GM21423 (cell line): ENCODE measurements at regions not wholly inside any gene's neighbourhood (a gene's known extent, or its start where the extent isn't known, plus 50 kb on each side); places are given as distances from the start of the nearest gene placed in this dataset.

Experiments
- ATAC-seq: cut with Tn5 transposase; IDR thresholded peaks from one replicate; pipeline ENCODE4 v1.9.1; 2021; ENCODE audit warnings: mild to moderate bottlenecking, moderate library complexity; ENCODE audit not compliant: unreplicated experiment

DNA sequence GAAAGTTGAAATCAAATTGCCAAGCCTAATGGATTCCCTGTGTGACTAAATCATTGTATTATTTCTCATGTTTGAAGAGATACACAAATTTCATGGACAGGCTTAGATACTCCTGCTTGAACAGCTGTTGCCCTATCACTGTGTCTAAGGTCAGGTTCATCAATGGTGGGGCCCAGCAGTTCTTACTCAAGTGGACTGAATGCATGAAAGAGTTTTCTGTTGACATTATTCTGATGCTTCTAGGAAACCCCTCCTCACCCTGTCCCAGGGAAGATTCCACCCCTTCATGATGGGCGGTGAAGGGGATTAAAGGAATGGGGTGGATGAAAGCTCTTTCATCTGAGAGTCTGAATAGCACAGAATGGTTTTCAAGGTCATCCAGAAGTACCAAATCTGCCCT, 148.8 kb downstream of the INO80D start:
- no peak for ATAC-seq

- ATAC-seq, result no peak
These were observed 149.5 kb downstream of the INO80D start for GRCh38 chr2:205936446-205936845.

DNA sequence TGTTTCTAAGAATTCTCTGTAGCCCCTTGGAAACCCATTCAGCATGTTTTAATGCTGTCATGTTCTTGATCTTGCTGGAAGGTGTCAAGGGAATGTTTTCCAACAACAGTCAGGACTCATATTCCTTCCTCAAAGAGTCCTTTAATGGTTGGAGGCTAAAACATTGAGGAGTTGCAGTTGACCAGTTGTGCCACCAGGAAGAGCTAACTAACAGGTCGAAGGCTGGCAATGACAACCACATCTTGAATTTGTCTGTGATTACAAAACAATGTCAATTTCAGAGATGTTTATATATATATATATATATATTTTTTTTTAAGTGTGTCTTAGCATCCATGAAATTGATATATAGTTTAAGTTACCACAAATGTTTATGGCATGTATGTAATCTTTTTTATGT, 151.5 kb downstream of the INO80D start:
- no peak for ATAC-seq

DNA sequence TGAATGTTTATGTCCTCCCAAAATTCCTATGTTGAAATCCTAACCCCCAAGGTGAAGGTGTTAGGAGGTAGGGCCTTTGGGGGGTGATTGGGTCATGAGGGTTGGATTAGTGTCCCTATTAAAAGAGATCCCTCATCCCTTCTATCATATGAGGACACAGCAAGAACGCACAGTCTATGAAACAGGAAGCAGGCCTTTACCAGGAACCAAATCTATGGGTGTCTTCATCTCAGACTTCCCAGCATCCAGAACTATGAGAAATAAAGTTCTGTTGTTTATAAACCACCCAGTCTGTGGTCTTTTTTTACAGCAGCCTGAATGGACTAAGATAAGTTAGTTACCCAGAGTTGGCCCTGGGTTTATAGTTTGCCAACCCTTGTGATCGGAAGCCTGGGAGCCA, 153.1 kb downstream of the INO80D start:
- no peak for ATAC-seq

GRCh38 chr2:205931388-205931787, 154.6 kb downstream of the INO80D start:
- ATAC-seq, result no peak

DNA sequence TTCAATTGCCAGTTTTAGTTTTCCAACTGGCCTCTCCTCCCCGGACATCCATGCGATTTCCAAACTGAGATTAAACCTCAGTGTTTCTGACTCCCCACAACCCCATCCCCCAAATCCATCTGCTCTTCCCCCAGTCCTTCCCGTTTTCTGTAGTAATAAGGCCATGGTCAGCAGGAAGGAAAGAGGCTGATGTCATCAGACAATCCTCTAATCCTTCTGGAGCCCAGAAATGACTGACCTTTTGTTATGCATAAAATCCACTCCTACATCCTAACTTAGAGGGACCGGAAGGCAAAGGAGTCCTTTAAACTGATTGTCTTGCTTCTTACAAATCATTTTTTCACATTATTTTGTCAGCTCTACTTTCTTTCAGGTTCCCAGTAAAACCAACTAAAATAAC, 155.8 kb downstream of the INO80D start:
- no peak for ATAC-seq

- no peak for ATAC-seq
These were observed 156.6 kb downstream of the INO80D start for GRCh38 chr2:205929246-205929942.

- peak; percentile 94 for ATAC-seq
These were observed 160.3 kb downstream of the INO80D start for GRCh38 chr2:205925373-205926337.

- no peak for ATAC-seq
These were observed 161.3 kb downstream of the INO80D start for GRCh38 chr2:205924676-205925075.

DNA sequence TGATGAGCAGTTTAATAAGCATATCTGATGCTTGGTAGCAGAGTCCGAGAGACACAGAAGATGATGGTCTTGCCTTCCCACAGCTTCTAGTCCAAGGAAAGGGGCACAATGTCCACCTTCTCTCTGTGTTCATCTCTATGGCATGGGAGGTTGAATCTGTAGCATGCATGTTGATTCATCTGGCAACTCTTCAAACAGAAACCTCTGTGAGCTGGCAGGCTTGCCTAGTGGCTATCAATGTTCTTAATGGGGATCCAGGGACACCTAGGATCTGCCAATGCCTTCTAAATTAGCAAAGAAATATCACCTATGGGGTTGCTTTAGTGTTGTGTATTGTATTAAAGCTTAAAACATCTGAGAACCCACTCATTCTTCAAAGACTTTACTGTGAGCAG, 170.8 kb downstream of the INO80D start:
- no peak for ATAC-seq

DNA sequence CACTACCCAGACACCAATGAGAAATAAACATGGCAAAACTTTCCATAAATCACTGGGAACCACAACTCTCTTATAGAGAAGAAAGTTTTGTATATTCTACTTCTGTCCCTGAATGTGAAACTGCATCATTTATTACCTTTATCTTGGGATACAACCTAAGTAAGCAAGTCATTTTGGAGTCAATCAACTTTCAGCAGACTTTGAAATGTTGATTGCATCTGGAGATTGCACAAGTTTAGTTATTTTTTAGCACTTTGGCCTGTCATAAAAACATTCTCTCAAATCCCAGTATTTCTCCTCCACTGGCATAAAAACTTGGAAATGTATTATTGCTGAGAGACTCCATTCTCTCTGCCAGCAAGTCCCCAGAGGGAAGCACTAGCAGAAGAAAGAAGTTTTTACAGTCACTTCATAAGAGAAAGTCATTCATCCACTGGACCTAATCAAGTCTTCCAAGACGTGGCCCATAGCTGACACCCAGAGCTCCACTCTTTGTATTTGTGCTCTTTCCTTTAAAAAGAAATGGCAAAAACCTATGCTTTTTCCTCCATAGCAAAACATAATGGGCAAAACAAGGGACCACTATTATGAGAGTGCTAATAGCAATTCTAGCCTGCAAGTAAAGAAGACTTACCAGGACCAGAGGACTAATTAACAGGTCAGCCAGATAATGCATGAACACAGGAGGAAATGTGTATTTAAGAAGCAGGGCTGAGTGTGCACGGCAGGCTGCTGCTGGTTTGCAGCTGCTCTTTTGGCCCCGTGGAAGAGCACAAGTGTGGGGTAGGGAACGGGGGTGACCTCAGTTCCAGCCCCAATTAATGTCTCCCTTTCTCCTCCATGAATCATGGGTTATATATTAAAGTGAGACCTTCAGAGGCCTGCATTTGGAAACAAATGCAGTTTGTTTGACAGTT, 171.5 kb downstream of the INO80D start:
- ATAC-seq, result no peak

- ATAC-seq, result no peak
These were observed 172.3 kb downstream of the INO80D start for GRCh38 chr2:205913668-205914067.

GRCh38 chr2:205911306-205911705, 174.7 kb downstream of the INO80D start:
- ATAC-seq, result no peak

GRCh38 chr2:205909184-205909572, 176.8 kb downstream of the INO80D start:
- no peak for ATAC-seq

- ATAC-seq, result no peak
These were observed 177.5 kb downstream of the INO80D start for GRCh38 chr2:205908212-205909183.

DNA sequence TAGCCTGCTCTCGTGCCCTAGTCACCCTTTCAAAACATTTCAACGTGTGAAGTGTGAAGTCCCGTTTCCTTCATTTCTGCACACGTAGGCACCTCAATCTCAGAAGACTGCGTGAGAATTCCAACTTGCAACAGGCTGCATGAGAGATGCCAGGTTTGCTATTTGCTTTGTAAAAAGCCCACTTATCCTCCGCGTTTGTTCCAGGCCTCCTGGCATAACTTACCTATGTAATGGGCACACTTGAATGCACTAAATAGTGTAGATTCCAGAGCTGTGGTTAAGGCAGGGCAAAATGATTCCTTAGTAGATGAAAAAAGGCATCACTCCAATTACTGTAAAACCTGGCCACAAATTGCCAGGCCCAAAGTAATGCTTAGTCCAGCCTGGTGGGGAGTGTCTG, 179.6 kb downstream of the INO80D start:
- ATAC-seq, result no peak

DNA sequence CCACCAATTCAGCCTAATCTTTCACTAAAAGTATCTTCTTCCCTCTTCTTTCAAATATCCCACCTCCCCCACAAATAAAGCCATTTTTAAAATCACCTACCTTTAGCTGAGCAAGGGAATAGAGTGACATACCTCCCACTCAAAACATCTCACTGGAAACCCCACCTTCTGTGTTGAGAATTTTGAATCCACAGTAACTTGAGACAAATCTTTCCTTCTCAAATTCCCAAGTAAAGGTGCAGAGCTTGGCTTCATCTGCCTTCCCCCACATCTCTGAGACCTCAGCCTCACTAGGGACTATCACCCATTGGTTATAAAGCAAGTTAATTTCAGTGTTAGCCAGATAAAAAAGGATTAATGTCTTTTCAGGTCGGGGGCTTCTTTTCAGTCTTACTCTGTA, 180.4 kb downstream of the INO80D start:
- ATAC-seq, result no peak

DNA sequence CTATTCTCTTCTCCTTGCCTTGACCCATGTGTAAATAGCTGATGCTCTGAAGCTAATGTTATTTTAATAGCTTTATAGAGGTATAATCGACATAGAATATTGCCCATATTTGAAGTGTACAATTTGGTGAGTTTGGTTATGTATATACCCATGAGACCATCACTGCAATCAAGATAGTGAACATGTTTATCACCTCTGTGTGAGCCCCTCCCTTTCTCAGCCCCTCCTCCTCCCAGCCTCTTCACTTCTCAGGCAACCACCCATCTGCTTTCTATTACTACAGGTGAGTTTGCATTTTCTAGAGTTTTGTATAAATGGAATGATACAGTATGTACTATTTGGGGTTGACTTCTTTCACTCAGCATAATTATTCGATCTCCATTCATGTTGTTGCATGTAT, 181.1 kb downstream of the INO80D start:
- ATAC-seq, result no peak

DNA sequence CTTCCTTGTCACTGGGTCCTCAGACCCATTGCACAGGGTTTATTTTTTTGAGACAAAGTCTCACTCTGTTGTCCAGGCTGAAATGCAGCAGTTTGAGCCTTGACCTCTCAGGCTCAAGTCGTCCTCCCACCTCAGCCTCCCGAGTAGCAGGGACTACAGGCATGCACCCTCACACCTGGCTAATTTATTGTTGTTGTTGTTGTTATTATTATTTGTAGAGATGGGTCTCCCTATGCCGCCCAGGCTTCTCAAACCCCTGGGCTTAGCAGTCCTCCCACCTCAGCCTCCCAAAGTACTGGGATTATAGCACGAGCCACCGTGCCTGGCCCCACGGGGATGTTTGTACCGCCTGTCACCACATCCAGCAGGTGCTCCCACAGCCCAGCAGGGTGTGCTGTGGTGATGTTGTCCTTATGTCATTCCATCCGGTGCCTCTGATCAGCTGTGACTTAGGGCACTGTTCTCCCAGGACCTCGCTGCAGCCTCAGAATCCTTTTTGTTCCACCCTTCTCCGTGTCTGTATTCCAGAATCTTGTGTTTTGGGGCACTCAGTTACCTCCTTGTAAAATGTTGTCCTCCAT, 182.3 kb downstream of the INO80D start:
- peak; percentile 87 for ATAC-seq

DNA sequence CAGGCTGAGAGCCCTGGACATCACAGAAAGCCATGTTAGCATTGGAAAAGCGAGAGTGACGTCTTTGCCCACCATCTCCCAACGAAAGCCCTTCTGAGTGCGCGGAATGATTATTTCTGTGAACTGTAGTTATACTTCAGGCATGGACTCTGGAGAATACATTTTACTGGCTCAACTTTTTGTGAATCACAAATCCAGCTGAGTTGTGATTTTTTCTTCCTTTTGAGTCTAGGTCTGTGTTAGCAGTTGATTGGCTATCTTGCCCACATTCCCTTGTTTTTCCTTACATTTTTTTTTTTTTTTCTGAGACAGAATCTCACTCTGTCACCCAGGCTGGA, 183.1 kb downstream of the INO80D start:
- no peak for ATAC-seq
